Gastrocnemius medialis (tissue), 4 donors: ENCODE measurements at regions not wholly inside any gene's neighbourhood (a gene's known extent, or its start where the extent isn't known, plus 50 kb on each side); places are given as distances from the start of the nearest gene placed in this dataset.

Source experiments
- ATAC-seq, 2 donors: fragments of 150-250 bp; one replicate each; pipeline ENCODE4 v1.9.1; 2016
- DNase-seq, 2 donors: peaks; one replicate each; pipeline ENCODE4 v3.0.0-alpha.2; 2019
- H3K27ac ChIP-seq, 4 donors: fragments of 200-600 bp; sonication (generic); 1 replicate in 1 of 4; 2 replicates in 3 of 4; pipeline ENCODE4 v1.5.1; 2016 to 2018; ENCODE audit warnings: mild to moderate bottlenecking in 2 of 4, moderate library complexity in 1 of 4
- H3K27me3 ChIP-seq, 3 donors: fragments of 200-600 bp; sonication (generic) in 2 of 3; 1 replicate in 1 of 3; 2 replicates in 2 of 3; pipeline versions ENCODE4 v1.5.1 to v1.6.0; 2016 to 2019; ENCODE audit warnings: mild to moderate bottlenecking in 1 of 3, moderate library complexity in 1 of 3
- H3K36me3 ChIP-seq, 2 donors: fragments of 200-600 bp; sonication (generic) in 1 of 2; one replicate each; pipeline ENCODE4 v1.5.1; 2017 to 2018
- H3K4me1 ChIP-seq, 2 donors: fragments of 200-600 bp; sonication (generic) in 1 of 2; one replicate each; pipeline ENCODE4 v1.5.1; 2016 to 2017; ENCODE audit warnings: mild to moderate bottlenecking in 2 of 2
- H3K4me3 ChIP-seq, 4 donors: fragments of 200-600 bp; sonication (generic) in 3 of 4; 1 replicate in 1 of 4; 2 replicates in 3 of 4; pipeline ENCODE4 v1.5.1; 2016 to 2019; ENCODE audit warnings: mild to moderate bottlenecking in 2 of 4
- H3K9me3 ChIP-seq, 3 donors: fragments of 200-600 bp; sonication (generic) in 2 of 3; 1 replicate in 1 of 3; 2 replicates in 2 of 3; pipeline ENCODE4 v1.5.1; 2016 to 2019
- CTCF ChIP-seq, 5 experiments: fragments of 450-650 bp in 3 of 5; fragments of 200-600 bp in 2 of 5; sonication (generic) in 2 of 5; IDR thresholded peaks in 4 of 5; conservative IDR thresholded peaks in 1 of 5; 1 replicate in 4 of 5; 2 replicates in 1 of 5; pipeline ENCODE4 v1.5.1; 2016 to 2019; ENCODE audit warnings: antibody characterized with exemption in 5 of 5, mild to moderate bottlenecking in 3 of 5, moderate library complexity in 3 of 5
- POLR2A ChIP-seq, 2 donors: fragments of 450-650 bp; IDR thresholded peaks; one replicate each; pipeline ENCODE4 v1.6.1; 2017; ENCODE audit warnings: antibody characterized with exemption in 2 of 2, mild to moderate bottlenecking in 2 of 2, moderate library complexity in 2 of 2
- in situ Hi-C, 4 donors: fragments of 200-750 bp; cut with MboI; loops; one replicate each; pipeline versions ENCODE4 v1.15.0 to v1.8.0; 2017; ENCODE audit warnings: low sequenced_read_pairs in 4 of 4
- intact Hi-C: fragments of 100-400 bp; cut with DNase I; formaldehyde crosslinking; loops from one replicate; pipeline ENCODE4 v1.15.1; 2023; ENCODE audit warnings: low total_unique reads

GRCh38 chr6:48057601-48058000 lies 53.4 kb downstream of the PTCHD4 start:
- H3K36me3 ChIP-seq, result no peaks in the 10 kb centered on the region
- H3K9me3 ChIP-seq, result no peaks in the 10 kb centered on the region
- ATAC-seq, result no peak
- TF ChIP-seq CTCF (IDR thresholded peaks at IDR 0.05 in 4 of 5, conservative IDR thresholded peaks at IDR 0.05 in 1 of 5) (no peak), POLR2A (IDR thresholded peaks at IDR 0.05) (no peak)
- no peaks in the 10 kb centered on the region for H3K4me1 ChIP-seq
- H3K4me3 ChIP-seq, result no peak overlapping the region
- no peak for DNase-seq
- intact Hi-C loops (no loop called here), in situ Hi-C loops (no loop called here)
- no peak overlapping the region for H3K27ac ChIP-seq
- H3K27me3 ChIP-seq, result no peaks in the 10 kb centered on the region

GRCh38 chr6:48048451-48049146 lies 62.4 kb downstream of the PTCHD4 start:
- no peaks in the 10 kb centered on the region for H3K9me3 ChIP-seq
- no peak for DNase-seq
- ATAC-seq, result no peak
- H3K4me3 ChIP-seq, result no peak overlapping the region
- TF ChIP-seq CTCF (IDR thresholded peaks at IDR 0.05 in 4 of 5, conservative IDR thresholded peaks at IDR 0.05 in 1 of 5) (no peak), POLR2A (IDR thresholded peaks at IDR 0.05) (no peak)
- no peaks in the 10 kb centered on the region for H3K4me1 ChIP-seq
- H3K36me3 ChIP-seq, result no peaks in the 10 kb centered on the region
- H3K27me3 ChIP-seq, result no peaks in the 10 kb centered on the region
- no peak overlapping the region for H3K27ac ChIP-seq
- intact Hi-C loops (no loop called here), in situ Hi-C loops (no loop called here)

- no peak for TF ChIP-seq CTCF (IDR thresholded peaks at IDR 0.05 in 4 of 5, conservative IDR thresholded peaks at IDR 0.05 in 1 of 5)
- no peak for TF ChIP-seq POLR2A (IDR thresholded peaks at IDR 0.05)
- intact Hi-C loops, result no loop called here
- no peak for ATAC-seq
- no peaks in the 10 kb centered on the region for H3K36me3 ChIP-seq
- H3K27me3 ChIP-seq, result no peaks in the 10 kb centered on the region
- no peaks in the 10 kb centered on the region for H3K9me3 ChIP-seq
- H3K4me3 ChIP-seq, result no peak overlapping the region
- no peak overlapping the region for H3K27ac ChIP-seq
- DNase-seq, result no peak
- no peaks in the 10 kb centered on the region for H3K4me1 ChIP-seq
- in situ Hi-C loops, result no loop called here
Measured at GRCh38 chr6:48041894-48042293, 69.1 kb downstream of the PTCHD4 start.

GRCh38 chr6:48037946-48038345 lies 73.1 kb downstream of the PTCHD4 start:
- intact Hi-C loops (no loop called here), in situ Hi-C loops (no loop called here)
- no peaks in the 10 kb centered on the region for H3K36me3 ChIP-seq
- no peaks in the 10 kb centered on the region for H3K4me1 ChIP-seq
- no peaks in the 10 kb centered on the region for H3K27me3 ChIP-seq
- ATAC-seq (no peak), DNase-seq (no peak)
- no peak overlapping the region for H3K4me3 ChIP-seq
- no peaks in the 10 kb centered on the region for H3K9me3 ChIP-seq
- TF ChIP-seq POLR2A (IDR thresholded peaks at IDR 0.05) (no peak), CTCF (IDR thresholded peaks at IDR 0.05 in 4 of 5, conservative IDR thresholded peaks at IDR 0.05 in 1 of 5) (no peak)
- no peak overlapping the region for H3K27ac ChIP-seq

- intact Hi-C loops, result no loop called here
Measured at GRCh38 chr6:48036316-48036715, 74.7 kb downstream of the PTCHD4 start.

More at GRCh38 chr6:48036316-48036715, 74.7 kb downstream of the PTCHD4 start:
- Histone ChIP-seq H3K27me3 (no peaks in the 10 kb centered on the region), H3K36me3 (no peaks in the 10 kb centered on the region), H3K4me1 (no peaks in the 10 kb centered on the region), H3K27ac (no peak overlapping the region), H3K9me3 (no peaks in the 10 kb centered on the region), H3K4me3 (no peak overlapping the region)
- in situ Hi-C loops, result no loop called here
- ATAC-seq (no peak), DNase-seq (no peak)
- TF ChIP-seq CTCF (IDR thresholded peaks at IDR 0.05 in 4 of 5, conservative IDR thresholded peaks at IDR 0.05 in 1 of 5) (no peak), POLR2A (IDR thresholded peaks at IDR 0.05) (no peak)
